SK-N-MC (cell line): ENCODE measurements at regions not wholly inside any gene's neighbourhood (a gene's known extent, or its start where the extent isn't known, plus 50 kb on each side); places are given as distances from the start of the nearest gene placed in this dataset.

Experiments
- EZH2 ChIP-seq: fragments of 200-600 bp; sonication (generic); IDR thresholded peaks from one replicate; pipeline ENCODE4 v1.6.1; 2017; ENCODE audit warnings: antibody characterized with exemption
- POLR2AphosphoS5 ChIP-seq: IDR thresholded peaks from 2 replicates; pipeline ENCODE4 v1.6.1; 2012; ENCODE audit warnings: mild to moderate bottlenecking, low read depth, low read length, borderline replicate concordance

- no peak for TF ChIP-seq EZH2
- no peak for TF ChIP-seq POLR2AphosphoS5
Measured at GRCh38 chr3:151559736-151560135, 98.9 kb upstream of the IGSF10 start.
